ENCODE measurements at regions not wholly inside any gene's neighbourhood (a gene's known extent, or its start where the extent isn't known, plus 50 kb on each side); places are given as distances from the start of the nearest gene placed in this dataset.
"Not testable (repeated sequence)": the region's sequence is repeated elsewhere in the genome, so short reads cannot be mapped to it uniquely, and the experiment has no call there.

DNA sequence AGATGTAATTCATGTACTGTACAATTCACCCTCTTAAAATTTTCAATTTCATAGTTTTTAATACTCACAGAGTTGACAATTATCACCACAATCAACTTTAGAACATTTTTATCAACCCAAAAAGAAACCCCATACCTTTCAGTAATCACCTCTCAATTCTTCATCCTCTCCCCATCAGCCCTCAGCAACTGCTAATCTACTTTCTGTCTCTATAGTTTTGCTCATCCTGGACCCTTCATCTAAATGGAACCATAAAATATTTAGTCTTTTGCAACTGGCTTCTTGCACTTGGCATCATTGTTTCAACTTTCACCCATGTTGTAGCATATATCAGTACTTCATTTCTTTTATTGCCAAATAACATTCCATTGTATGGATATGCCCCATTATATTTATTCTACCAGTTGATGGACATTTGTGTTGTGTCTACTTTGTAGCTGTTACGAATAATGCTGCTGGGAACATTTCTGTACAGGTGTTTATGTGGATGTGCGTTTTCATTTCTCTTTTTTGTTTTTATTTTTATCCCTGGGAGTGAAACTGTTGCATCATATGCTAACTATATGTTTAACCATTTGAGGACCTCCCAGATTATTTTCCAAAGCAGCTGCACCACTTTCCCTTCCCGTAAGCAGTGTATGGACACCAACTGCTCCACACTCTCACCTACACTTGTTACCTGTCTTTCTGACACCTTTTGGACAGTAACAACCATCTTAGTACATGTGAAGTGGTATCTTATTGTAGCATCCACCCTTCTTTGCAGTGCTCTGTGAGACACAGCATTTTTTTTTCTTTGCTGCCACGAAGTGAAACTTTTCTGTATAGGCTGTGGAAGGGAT is 65.4 kb upstream of the APBB1IP start:
- H3K27me3 Mint-ChIP-seq (ENCODE audit: unreplicated experiment) = no peaks in the 10 kb centered on the region
- no peak overlapping the region for H3K27ac Mint-ChIP-seq (ENCODE audit: unreplicated experiment)
- H3K36me3 Mint-ChIP-seq (ENCODE audit: low read depth, unreplicated experiment) = no peaks in the 10 kb centered on the region
- no peak for DNase-seq (ENCODE audit: low spot score)
- TF ChIP-seq, protein P1, sequence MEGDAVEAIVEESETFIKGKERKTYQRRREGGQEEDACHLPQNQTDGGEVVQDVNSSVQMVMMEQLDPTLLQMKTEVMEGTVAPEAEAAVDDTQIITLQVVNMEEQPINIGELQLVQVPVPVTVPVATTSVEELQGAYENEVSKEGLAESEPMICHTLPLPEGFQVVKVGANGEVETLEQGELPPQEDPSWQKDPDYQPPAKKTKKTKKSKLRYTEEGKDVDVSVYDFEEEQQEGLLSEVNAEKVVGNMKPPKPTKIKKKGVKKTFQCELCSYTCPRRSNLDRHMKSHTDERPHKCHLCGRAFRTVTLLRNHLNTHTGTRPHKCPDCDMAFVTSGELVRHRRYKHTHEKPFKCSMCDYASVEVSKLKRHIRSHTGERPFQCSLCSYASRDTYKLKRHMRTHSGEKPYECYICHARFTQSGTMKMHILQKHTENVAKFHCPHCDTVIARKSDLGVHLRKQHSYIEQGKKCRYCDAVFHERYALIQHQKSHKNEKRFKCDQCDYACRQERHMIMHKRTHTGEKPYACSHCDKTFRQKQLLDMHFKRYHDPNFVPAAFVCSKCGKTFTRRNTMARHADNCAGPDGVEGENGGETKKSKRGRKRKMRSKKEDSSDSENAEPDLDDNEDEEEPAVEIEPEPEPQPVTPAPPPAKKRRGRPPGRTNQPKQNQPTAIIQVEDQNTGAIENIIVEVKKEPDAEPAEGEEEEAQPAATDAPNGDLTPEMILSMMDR (IDR thresholded peaks at IDR 0.05; ENCODE audit: unreplicated experiment) = no peak
- peaks cover 3% of the 10 kb centered on the region for H3K4me1 Mint-ChIP-seq (ENCODE audit: unreplicated experiment)
- H3K9me3 Mint-ChIP-seq (ENCODE audit: unreplicated experiment) = no peaks in the 10 kb centered on the region
- no peak overlapping the region for H3K4me3 Mint-ChIP-seq (ENCODE audit: unreplicated experiment)

DNA sequence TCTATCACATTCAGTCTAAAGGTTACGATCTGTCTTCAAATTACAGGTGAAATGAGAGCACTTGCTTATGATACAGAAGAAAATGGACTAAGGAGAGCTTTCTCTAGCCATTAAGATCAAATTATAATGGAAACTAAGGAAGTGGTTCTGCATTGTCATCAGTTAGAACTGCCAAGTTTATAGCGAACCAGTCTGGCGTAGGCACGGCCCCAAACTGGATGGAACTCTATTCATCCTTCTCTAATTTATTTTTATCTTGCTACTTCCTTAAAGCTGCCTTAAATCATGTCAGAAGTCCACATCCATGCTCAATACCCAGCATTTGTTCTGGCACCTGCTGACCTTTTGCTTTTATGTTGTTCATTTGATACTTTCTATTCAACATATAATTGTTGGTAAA is 63.7 kb upstream of the APBB1IP start:
- TF ChIP-seq, protein P1 (IDR thresholded peaks at IDR 0.05; ENCODE audit: unreplicated experiment) = no peak
- H3K9me3 Mint-ChIP-seq (ENCODE audit: unreplicated experiment) = no peaks in the 10 kb centered on the region
- DNase-seq (ENCODE audit: low spot score) = no peak
- peaks cover 3% of the 10 kb centered on the region for H3K4me1 Mint-ChIP-seq (ENCODE audit: unreplicated experiment)
- H3K27me3 Mint-ChIP-seq (ENCODE audit: unreplicated experiment) = no peaks in the 10 kb centered on the region
- no peak overlapping the region for H3K4me3 Mint-ChIP-seq (ENCODE audit: unreplicated experiment)
- no peak overlapping the region for H3K27ac Mint-ChIP-seq (ENCODE audit: unreplicated experiment)
- H3K36me3 Mint-ChIP-seq (ENCODE audit: low read depth, unreplicated experiment) = no peaks in the 10 kb centered on the region

GRCh38 chr10:26377224-26377810 is 60.8 kb upstream of the APBB1IP start:
- not testable (repeated sequence) for DNase-seq (ENCODE audit: low spot score); H3K4me3 Mint-ChIP-seq (ENCODE audit: unreplicated experiment); H3K27ac Mint-ChIP-seq (ENCODE audit: unreplicated experiment); H3K27me3 Mint-ChIP-seq (ENCODE audit: unreplicated experiment); H3K9me3 Mint-ChIP-seq (ENCODE audit: unreplicated experiment); H3K36me3 Mint-ChIP-seq (ENCODE audit: low read depth, unreplicated experiment); H3K4me1 Mint-ChIP-seq (ENCODE audit: unreplicated experiment)

GRCh38 chr10:26378861-26379294 is 59.3 kb upstream of the APBB1IP start:
- Mint-ChIP-seq H3K27me3 (ENCODE audit: unreplicated experiment) (no peaks in the 10 kb centered on the region), H3K36me3 (ENCODE audit: low read depth, unreplicated experiment) (no peaks in the 10 kb centered on the region), H3K4me3 (ENCODE audit: unreplicated experiment) (no peak overlapping the region), H3K9me3 (ENCODE audit: unreplicated experiment) (no peaks in the 10 kb centered on the region), H3K27ac (ENCODE audit: unreplicated experiment) (no peak overlapping the region), H3K4me1 (ENCODE audit: unreplicated experiment) (peaks cover 3% of the 10 kb centered on the region)
- no peak for DNase-seq (ENCODE audit: low spot score)
- TF ChIP-seq, protein P1 (IDR thresholded peaks at IDR 0.05; ENCODE audit: unreplicated experiment) = no peak

DNA sequence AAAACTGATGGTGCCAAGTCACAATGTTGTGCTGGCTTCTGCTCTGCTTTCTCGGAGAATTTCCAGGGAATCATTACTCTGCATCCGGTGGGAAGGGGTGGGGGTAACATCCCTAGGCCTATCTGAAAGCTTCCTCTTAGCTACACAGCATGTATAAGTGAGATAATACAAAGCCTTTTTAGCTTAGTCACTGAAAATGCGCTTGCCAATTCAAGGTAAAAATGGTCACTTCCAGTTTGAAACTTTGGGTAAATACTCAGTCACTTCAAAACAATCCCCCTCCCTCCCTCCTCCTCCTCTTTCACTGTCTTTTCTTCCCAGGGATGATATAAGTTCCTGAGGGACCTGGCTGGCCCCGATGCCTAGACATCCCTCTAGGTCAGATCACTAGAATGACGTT is 57.3 kb upstream of the APBB1IP start:
- Mint-ChIP-seq H3K9me3 (ENCODE audit: unreplicated experiment) (no peaks in the 10 kb centered on the region), H3K4me3 (ENCODE audit: unreplicated experiment) (no peak overlapping the region), H3K36me3 (ENCODE audit: low read depth, unreplicated experiment) (no peaks in the 10 kb centered on the region), H3K4me1 (ENCODE audit: unreplicated experiment) (peaks cover 3% of the 10 kb centered on the region), H3K27me3 (ENCODE audit: unreplicated experiment) (no peaks in the 10 kb centered on the region), H3K27ac (ENCODE audit: unreplicated experiment) (no peak overlapping the region)
- TF ChIP-seq, protein P1 (IDR thresholded peaks at IDR 0.05; ENCODE audit: unreplicated experiment) = no peak
- no peak for DNase-seq (ENCODE audit: low spot score)
